H1 (cell line): ENCODE measurements at regions not wholly inside any gene's neighbourhood (a gene's known extent, or its start where the extent isn't known, plus 50 kb on each side); places are given as distances from the start of the nearest gene placed in this dataset.

Experiments used
- CTCF ChIA-PET: fragments of 300-600 bp; sonication (Branson Sonifier 250); formaldehyde crosslinking; loops from one replicate; lab custom pipeline; 2021; ENCODE audit not compliant: partially characterized antibody; lab: Charles Lee
- POLR2A ChIA-PET: fragments of 300-600 bp; sonication (Branson Sonifier 250); formaldehyde crosslinking; loops from one replicate; lab custom pipeline; 2021; ENCODE audit warnings: inconsistent platforms; ENCODE audit not compliant: partially characterized antibody; lab: Charles Lee
- DNase-seq, 2 experiments: peaks; one replicate each; pipeline versions ENCODE4 v3.0.0 to v3.0.0-alpha.2; 2010 to 2022; ENCODE audit warnings: low spot score in 2 of 2, low read depth in 1 of 2, mixed read lengths in 1 of 2
- FAIRE-seq: peaks from 2 replicates; lab custom pipeline; 2011; peaks lifted over from hg19 to GRCh38; lab: Jason Lieb, UNC
- H2AFZ ChIP-seq: 2 replicates; pipeline ENCODE4 v1.8.1; 2012; ENCODE audit warnings: low read length, inconsistent platforms
- H2AK5ac ChIP-seq: 2 replicates; pipeline ENCODE4 v1.6.1; 2013; ENCODE audit warnings: low read depth, low read length
- H2BK120ac ChIP-seq: replicated peaks from 2 replicates; pipeline ENCODE3; 2013; ENCODE audit warnings: low read depth, low read length, inconsistent platforms
- H2BK12ac ChIP-seq: 2 replicates; pipeline ENCODE4 v1.6.1; 2013; ENCODE audit warnings: low read depth, low read length
- H2BK15ac ChIP-seq: 2 replicates; pipeline ENCODE4 v1.6.1; 2013; ENCODE audit warnings: low read length
- H2BK20ac ChIP-seq: 2 replicates; pipeline ENCODE4 v1.6.1; 2013; ENCODE audit warnings: low read length
- H2BK5ac ChIP-seq: 2 replicates; pipeline ENCODE4 v1.6.1; 2013; ENCODE audit warnings: low read depth, low read length
- H3K14ac ChIP-seq: 2 replicates; pipeline ENCODE4 v1.6.1; 2013; ENCODE audit warnings: inconsistent platforms; ENCODE audit not compliant: insufficient read length
- H3K18ac ChIP-seq: 2 replicates; pipeline ENCODE4 v1.6.1; 2013; ENCODE audit warnings: low read length; ENCODE audit errors: extremely low read depth
- H3K23ac ChIP-seq: 2 replicates; pipeline ENCODE4 v1.6.1; 2013; ENCODE audit warnings: inconsistent platforms; ENCODE audit not compliant: insufficient read length
- H3K23me2 ChIP-seq: 2 replicates; pipeline ENCODE4 v1.6.1; 2013; ENCODE audit warnings: low read depth, low read length
- H3K27ac ChIP-seq: 2 replicates; pipeline ENCODE4 v1.6.1; 2011; ENCODE audit warnings: low read depth, low read length, inconsistent platforms
- H3K27me3 ChIP-seq, 4 experiments: replicated peaks in 1 of 4; 1 replicate in 1 of 4; 2 replicates in 3 of 4; pipeline versions ENCODE4 v1.6.1 to v1.8.1; 2011 to 2013; ENCODE audit warnings: low read length in 3 of 4, mild to moderate bottlenecking in 3 of 4, inconsistent platforms in 2 of 4, mixed read lengths in 2 of 4, moderate library complexity in 1 of 4; ENCODE audit not compliant: control insufficient read depth in 3 of 4, insufficient read depth in 3 of 4; ENCODE audit errors: extremely low read depth in 1 of 4
- H3K36me3 ChIP-seq, 4 experiments: 2 replicates each; pipeline versions ENCODE4 v1.6.1 to v1.8.1; 2011 to 2013; ENCODE audit warnings: mild to moderate bottlenecking in 4 of 4, low read length in 3 of 4, moderate library complexity in 2 of 4, control low read depth in 1 of 4, inconsistent platforms in 1 of 4; ENCODE audit not compliant: insufficient read depth in 4 of 4, control insufficient read depth in 2 of 4
- H3K4ac ChIP-seq: replicated peaks from 2 replicates; pipeline ENCODE3; 2013; ENCODE audit warnings: low read length, low read depth, mixed read lengths, inconsistent platforms; ENCODE audit not compliant: insufficient read length
- H3K4me1 ChIP-seq, 4 experiments: replicated peaks in 1 of 4; 1 replicate in 1 of 4; 2 replicates in 3 of 4; pipeline versions ENCODE4 v1.6.1 to v1.8.1; 2011 to 2013; ENCODE audit warnings: low read length in 3 of 4, inconsistent platforms in 2 of 4, mixed read lengths in 1 of 4; ENCODE audit not compliant: insufficient read depth in 4 of 4, control insufficient read depth in 3 of 4
- H3K4me2 ChIP-seq, 2 experiments: 2 replicates each; pipeline versions ENCODE4 v1.6.1 to v1.8.1; 2011 to 2013; ENCODE audit warnings: low read depth in 2 of 2, low read length in 2 of 2, control low read depth in 1 of 2, inconsistent platforms in 1 of 2, mild to moderate bottlenecking in 1 of 2; ENCODE audit not compliant: insufficient read depth in 1 of 2
- H3K4me3 ChIP-seq, 4 experiments: fragments of 200-600, 300-600 bp in 1 of 4; sonication (generic), shearing (Covaris generic), sonication (Bioruptor Twin) in 1 of 4; 2 replicates each; pipeline versions ENCODE4 v1.5.1 to v1.8.1; 2011 to 2016; ENCODE audit warnings: low read length in 4 of 4, low read depth in 3 of 4, control low read depth in 2 of 4, inconsistent platforms in 2 of 4, mild to moderate bottlenecking in 2 of 4, mixed read lengths in 1 of 4, moderate library complexity in 1 of 4; ENCODE audit not compliant: insufficient read depth in 2 of 4; ENCODE audit errors: extremely low read depth in 1 of 4
- H3K56ac ChIP-seq: replicated peaks from 2 replicates; pipeline ENCODE3; 2013; ENCODE audit warnings: low read depth, mild to moderate bottlenecking, mixed read lengths, low read length, inconsistent platforms; ENCODE audit not compliant: insufficient read length
- H3K79me1 ChIP-seq: 2 replicates; pipeline ENCODE4 v1.6.1; 2013; ENCODE audit warnings: low read depth, low read length, control low read depth
- H3K79me2 ChIP-seq, 2 experiments: 2 replicates each; pipeline versions ENCODE4 v1.6.1 to v1.8.1; 2012 to 2013; ENCODE audit warnings: low read length in 2 of 2, mild to moderate bottlenecking in 2 of 2, inconsistent platforms in 1 of 2; ENCODE audit not compliant: insufficient read depth in 2 of 2, control insufficient read depth in 1 of 2
- H3K9ac ChIP-seq, 4 experiments: replicated peaks in 1 of 4; 1 replicate in 1 of 4; 2 replicates in 3 of 4; pipeline versions ENCODE4 v1.6.1 to v1.8.1; 2011 to 2013; ENCODE audit warnings: low read depth in 3 of 4, low read length in 3 of 4, control low read depth in 2 of 4, mild to moderate bottlenecking in 2 of 4, moderate library complexity in 2 of 4, inconsistent platforms in 1 of 4; ENCODE audit errors: extremely low read depth in 1 of 4
- H3K9me3 ChIP-seq, 2 experiments: 2 replicates each; pipeline versions ENCODE4 v1.6.1 to v1.8.1; 2012 to 2013; ENCODE audit warnings: mild to moderate bottlenecking in 2 of 2, moderate library complexity in 2 of 2, control low read depth in 1 of 2, inconsistent platforms in 1 of 2, low read depth in 1 of 2, low read length in 1 of 2, mixed read lengths in 1 of 2; ENCODE audit not compliant: insufficient read depth in 2 of 2
- H4K20me1 ChIP-seq, 2 experiments: replicated peaks in 1 of 2; 2 replicates each; pipeline versions ENCODE3 to v1.8.1; 2011 to 2013; ENCODE audit warnings: inconsistent platforms in 2 of 2, low read length in 2 of 2, mild to moderate bottlenecking in 1 of 2; ENCODE audit not compliant: insufficient read depth in 2 of 2, control insufficient read depth in 1 of 2
- H4K5ac ChIP-seq: 2 replicates; pipeline ENCODE4 v1.6.1; 2013; ENCODE audit warnings: low read length, low read depth, mixed read lengths, inconsistent platforms; ENCODE audit not compliant: insufficient read length
- H4K8ac ChIP-seq: 2 replicates; pipeline ENCODE4 v1.8.0; 2013; ENCODE audit warnings: mild to moderate bottlenecking, moderate library complexity, low read length, inconsistent platforms; ENCODE audit not compliant: insufficient read depth; ENCODE audit errors: extremely low read depth
- H4K91ac ChIP-seq: replicated peaks from 2 replicates; pipeline ENCODE3; 2013; ENCODE audit warnings: low read length, mixed read lengths, inconsistent platforms; ENCODE audit not compliant: insufficient read length
- CBX8 ChIP-seq: fragments of 300-800, 300-1000 bp; sonication (generic); IDR thresholded peaks from 2 replicates; pipeline ENCODE4 v1.7.1; 2016; ENCODE audit warnings: low read depth, low read length, borderline replicate concordance
- GABPA ChIP-seq: IDR thresholded peaks from 2 replicates; pipeline ENCODE4 v1.6.1; 2011; ENCODE audit warnings: mild to moderate bottlenecking, low read length, moderate library complexity, borderline replicate concordance; ENCODE audit not compliant: insufficient read depth
- PHF8 ChIP-seq: fragments of 200-600 bp; sonication (generic); conservative IDR thresholded peaks from 2 replicates; pipeline ENCODE4 v1.7.1; 2012; ENCODE audit warnings: low read depth, mild to moderate bottlenecking, inconsistent platforms, low read length, moderate library complexity
- RFX5 ChIP-seq: IDR thresholded peaks from 2 replicates; pipeline ENCODE4 v1.6.1; 2011; ENCODE audit warnings: low read depth, low read length, improper control_type of control experiment, borderline replicate concordance
- SIRT6 ChIP-seq: IDR thresholded peaks from one replicate; pipeline ENCODE4 v1.7.1; 2012; ENCODE audit warnings: low read length, inconsistent platforms
- TBP ChIP-seq: IDR thresholded peaks from 2 replicates; pipeline ENCODE4 v1.6.1; 2011; ENCODE audit warnings: low read depth, low read length, improper control_type of control experiment
- TCF12 ChIP-seq: IDR thresholded peaks from 2 replicates; pipeline ENCODE4 v1.6.1; 2011; ENCODE audit warnings: low read depth, mild to moderate bottlenecking, low read length
- WGBS, 2 experiments: shearing (Covaris generic) in 1 of 2; methylation state at CpG; one replicate each; pipeline versions ENCODE4 v1.1.6 to v1.1.7; 2013 to 2015; ENCODE audit warnings: low lambda C conversion rate in 2 of 2, mixed read lengths in 2 of 2, inconsistent platforms in 1 of 2, low coverage in 1 of 2, missing lambda C conversion rate in 1 of 2; ENCODE audit not compliant: insufficient replicate concordance in 2 of 2, insufficient coverage in 1 of 2, insufficient read length in 1 of 2; ENCODE audit errors: extremely low coverage in 1 of 2, missing lambda C conversion rate in 1 of 2; 5-methylcytosine and 5-hydroxymethylcytosine counted together

- H3K79me1 ChIP-seq: no peaks in the 10 kb centered on the region
- H3K23me2 ChIP-seq: no peaks in the 10 kb centered on the region
- no peak overlapping the region for H2BK20ac ChIP-seq
- H4K8ac ChIP-seq: no peak overlapping the region
- H3K27ac ChIP-seq: no peak overlapping the region
- peaks cover under 1 to 2% of the 10 kb centered on the region in 2 experiments; a peak in 1 of 4 replicates for H3K9me3 ChIP-seq
- no peak overlapping the region for H3K18ac ChIP-seq
- no peak overlapping the region for H2AFZ ChIP-seq
- no peak overlapping the region for H2BK5ac ChIP-seq
- DNase-seq: no peak
- POLR2A ChIA-PET: no interaction called here
- H2AK5ac ChIP-seq: no peak overlapping the region
- H3K27me3 ChIP-seq: no peaks in the 10 kb centered on the region
- no peaks in the 10 kb centered on the region for H4K20me1 ChIP-seq
- H2BK12ac ChIP-seq: no peak overlapping the region
- H3K36me3 ChIP-seq: no peaks in the 10 kb centered on the region
- H2BK120ac ChIP-seq: no peak overlapping the region
- H2BK15ac ChIP-seq: no peak overlapping the region
- H4K5ac ChIP-seq: no peak overlapping the region
- WGBS, 2 experiments: 92% methylated on average over 2 of the region's 2 CpGs; no CpG with 5 or more reads in 1 of the 2 experiments
- no peak overlapping the region for H3K4me3 ChIP-seq
- H4K91ac ChIP-seq: no peak overlapping the region
- no peaks in the 10 kb centered on the region for H3K79me2 ChIP-seq
- no peak overlapping the region for H3K4ac ChIP-seq
- H3K9ac ChIP-seq: no peak overlapping the region
- H3K4me1 ChIP-seq: no peaks in the 10 kb centered on the region
- no peak overlapping the region for H3K56ac ChIP-seq
- H3K4me2 ChIP-seq: no peak overlapping the region
- TF ChIP-seq TCF12: no peak
- TF ChIP-seq TBP: no peak
- TF ChIP-seq SIRT6: no peak
- no peak for TF ChIP-seq RFX5
- no peak for TF ChIP-seq PHF8
- TF ChIP-seq CBX8: no peak
- TF ChIP-seq GABPA: no peak
- CTCF ChIA-PET: interaction anchor here (1.1 to 1.9 kb wide), 5 partner anchors 8 to 188 kb away, joined by 3 to 6 read pairs (median 4); partner anchors contain the start of gene FOXB1
- H3K14ac ChIP-seq: no peak overlapping the region
- no peak overlapping the region for H3K23ac ChIP-seq
- FAIRE-seq: no peak
These were observed 187.7 kb downstream of the FOXB1 start for GRCh38 chr15:60191821-60192220.
